Neural cell (in vitro differentiated cells): ENCODE measurements at regions not wholly inside any gene's neighbourhood (a gene's known extent, or its start where the extent isn't known, plus 50 kb on each side); places are given as distances from the start of the nearest gene placed in this dataset.

Source experiments
- H2AFZ ChIP-seq: fragments of 200-600, 300-800 bp; sonication (generic), shearing (Covaris generic); 2 replicates; pipeline ENCODE4 v1.6.0; 2014; ENCODE audit warnings: low read depth, mild to moderate bottlenecking, antibody characterized with exemption, low read length, moderate library complexity
- H3F3A ChIP-seq: fragments of 200-600 bp; shearing (Covaris generic); 2 replicates; pipeline ENCODE4 v1.6.1; 2016; ENCODE audit warnings: mild to moderate bottlenecking, moderate library complexity, mixed read lengths, antibody characterized with exemption, low read length; ENCODE audit not compliant: insufficient read depth, poor library complexity, severe bottlenecking
- H3K27ac ChIP-seq: fragments of 200-600, 300-800 bp; sonication (generic), shearing (Covaris generic); 2 replicates; pipeline ENCODE4 v1.5.1; 2014; ENCODE audit warnings: mild to moderate bottlenecking, low read length, moderate library complexity
- H3K27me3 ChIP-seq: fragments of 300-800, 200-600 bp; sonication (generic), shearing (Covaris generic); 2 replicates; pipeline ENCODE4 v1.6.0; 2014; ENCODE audit warnings: mild to moderate bottlenecking, low read depth, low read length, moderate library complexity; ENCODE audit not compliant: insufficient read depth
- H3K36me3 ChIP-seq: fragments of 300-800, 200-600 bp; sonication (generic), shearing (Covaris generic); 2 replicates; pipeline ENCODE4 v1.5.1; 2014; ENCODE audit warnings: mild to moderate bottlenecking, antibody characterized with exemption, low read length, moderate library complexity; ENCODE audit not compliant: insufficient read depth
- H3K4me2 ChIP-seq: fragments of 300-800, 200-600 bp; sonication (generic), shearing (Covaris generic); 2 replicates; pipeline ENCODE4 v1.6.0; 2014; ENCODE audit warnings: mild to moderate bottlenecking, low read length
- H3K4me3 ChIP-seq: fragments of 300-800, 200-600 bp; sonication (generic), shearing (Covaris generic); 2 replicates; pipeline ENCODE4 v1.5.1; 2014; ENCODE audit warnings: mild to moderate bottlenecking, low read length, moderate library complexity
- H3K79me2 ChIP-seq: fragments of 200-600 bp; shearing (Covaris generic); replicated peaks from 2 replicates; pipeline ENCODE4 v1.6.0; 2014; ENCODE audit warnings: mild to moderate bottlenecking, low read length, moderate library complexity; ENCODE audit not compliant: insufficient read depth
- H3K9ac ChIP-seq: fragments of 300-800, 200-600 bp; sonication (generic), shearing (Covaris generic); 2 replicates; pipeline ENCODE4 v1.6.1; 2016; ENCODE audit warnings: mild to moderate bottlenecking, low read length, mixed read lengths
- H3K9me2 ChIP-seq: fragments of 200-600 bp; shearing (Covaris generic); 2 replicates; pipeline ENCODE4 v1.6.1; 2016; ENCODE audit warnings: mild to moderate bottlenecking, low read length, mixed read lengths; ENCODE audit not compliant: insufficient read depth
- H3K9me3 ChIP-seq: fragments of 200-600, 300-800 bp; sonication (generic), shearing (Covaris generic); 2 replicates; pipeline ENCODE4 v1.6.1; 2016; ENCODE audit warnings: mild to moderate bottlenecking, mixed run types, low read length, moderate library complexity, mixed read lengths
- H4K20me1 ChIP-seq: fragments of 200-600 bp; shearing (Covaris generic); 2 replicates; pipeline ENCODE4 v1.6.1; 2016; ENCODE audit warnings: mild to moderate bottlenecking, mixed run types; ENCODE audit not compliant: insufficient read depth
- CTCF ChIP-seq: fragments of 450-650 bp; IDR thresholded peaks from 2 replicates; pipeline ENCODE4 v1.5.1; 2014; ENCODE audit warnings: antibody characterized with exemption, mild to moderate bottlenecking, moderate library complexity; ENCODE audit not compliant: poor library complexity, severe bottlenecking
- EP300 ChIP-seq: fragments of 450-650 bp; conservative IDR thresholded peaks from 2 replicates; pipeline ENCODE4 v1.6.1; 2014; ENCODE audit warnings: antibody characterized with exemption, mild to moderate bottlenecking, moderate library complexity; ENCODE audit not compliant: poor library complexity, severe bottlenecking
- EZH2 ChIP-seq: fragments of 200-600, 300-800 bp; shearing (Covaris generic), sonication (generic); IDR thresholded peaks from 2 replicates; pipeline ENCODE4 v1.6.1; 2014; ENCODE audit warnings: antibody characterized with exemption, low read length, borderline replicate concordance, mild to moderate bottlenecking; ENCODE audit not compliant: insufficient read depth, poor library complexity, severe bottlenecking
- MXI1 ChIP-seq: fragments of 450-650 bp; conservative IDR thresholded peaks from 2 replicates; pipeline ENCODE4 v1.6.1; 2014; ENCODE audit warnings: antibody characterized with exemption, mild to moderate bottlenecking; ENCODE audit not compliant: poor library complexity, severe bottlenecking
- POLR2AphosphoS5 ChIP-seq: IDR thresholded peaks from 2 replicates; pipeline ENCODE4 v1.6.1; 2012
- RAD21 ChIP-seq: fragments of 450-650 bp; conservative IDR thresholded peaks from 2 replicates; pipeline ENCODE4 v1.6.1; 2014; ENCODE audit warnings: antibody characterized with exemption, mild to moderate bottlenecking, moderate library complexity
- REST ChIP-seq: IDR thresholded peaks from 2 replicates; pipeline ENCODE4 v1.6.1; 2012; ENCODE audit warnings: borderline replicate concordance
- SMC3 ChIP-seq: fragments of 450-650 bp; conservative IDR thresholded peaks from 2 replicates; pipeline ENCODE4 v1.6.1; 2014; ENCODE audit warnings: antibody characterized with exemption, mild to moderate bottlenecking, moderate library complexity; ENCODE audit not compliant: poor library complexity
- TAF1 ChIP-seq: IDR thresholded peaks from 2 replicates; pipeline ENCODE4 v1.6.1; 2012; ENCODE audit warnings: low read depth

DNA sequence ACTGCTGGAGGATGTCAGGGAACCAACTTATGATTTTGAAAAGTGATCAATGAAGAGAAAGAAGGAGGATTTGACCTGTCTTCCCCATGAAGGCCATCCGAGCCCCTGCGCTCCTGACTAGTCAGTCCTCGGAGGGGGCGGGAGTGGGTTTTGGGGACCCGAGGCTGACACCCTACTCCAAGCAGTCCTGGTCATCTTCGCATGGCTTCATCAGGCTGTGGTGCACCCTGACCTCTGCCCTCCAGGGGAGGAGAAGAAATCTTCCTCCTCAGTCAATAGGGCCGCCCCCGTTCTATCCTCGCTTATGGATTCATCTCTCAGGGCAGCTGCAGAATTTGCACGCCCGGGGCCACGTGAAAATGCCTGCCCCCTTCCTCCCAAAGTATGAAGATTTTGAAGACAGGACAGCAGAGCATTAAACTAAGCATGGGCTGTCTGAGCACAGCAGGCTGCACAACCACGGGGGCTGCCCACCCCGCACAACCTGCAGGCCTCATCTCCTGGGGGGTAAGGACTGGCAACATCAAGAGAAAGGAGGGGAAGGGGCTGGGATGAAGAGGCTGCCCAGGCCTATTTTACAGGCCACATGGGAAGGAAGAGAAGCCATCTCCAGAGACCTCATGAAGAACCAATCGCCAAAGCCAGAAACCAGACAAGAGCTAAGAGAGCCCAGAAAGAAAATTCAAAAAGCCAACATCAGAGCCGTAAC lies 138.1 kb upstream of the PHACTR3 start:
- Histone ChIP-seq H2AFZ (no peak overlapping the region), H3K4me2 (no peak overlapping the region), H4K20me1 (no peaks in the 10 kb centered on the region), H3K36me3 (no peaks in the 10 kb centered on the region), H3K4me3 (no peak overlapping the region), H3K27me3 (no peaks in the 10 kb centered on the region), H3K9me3 (no peaks in the 10 kb centered on the region), H3K79me2 (no peaks in the 10 kb centered on the region), H3K9me2 (no peaks in the 10 kb centered on the region), H3K9ac (no peak overlapping the region), H3K27ac (no peak overlapping the region), H3F3A (no peaks in the 10 kb centered on the region)
- TF ChIP-seq REST (no peak), EP300 (no peak), EZH2 (no peak), POLR2AphosphoS5 (no peak), MXI1 (no peak)

DNA sequence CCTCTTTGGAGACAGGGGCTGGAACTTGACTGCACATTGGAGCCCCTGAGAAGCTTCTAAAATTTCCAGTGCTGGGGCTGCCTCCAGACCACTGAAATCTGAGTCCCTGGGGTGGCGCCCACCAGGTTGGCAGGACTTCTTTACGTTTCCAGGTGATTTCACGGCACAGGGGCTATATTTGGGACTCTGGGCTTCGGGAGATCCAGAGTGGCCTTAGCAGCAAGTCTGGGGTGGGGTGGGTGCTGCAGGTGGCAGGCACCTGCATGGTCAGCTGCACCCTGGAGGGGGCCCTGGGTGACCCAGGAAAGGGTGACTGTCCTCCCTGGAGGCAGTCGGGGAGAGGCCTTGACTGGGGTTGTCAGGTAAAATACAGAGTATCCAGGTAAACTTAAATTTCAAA lies 135.5 kb upstream of the PHACTR3 start:
- Histone ChIP-seq H3K79me2 (no peaks in the 10 kb centered on the region), H3K4me3 (no peak overlapping the region), H3K9me2 (no peaks in the 10 kb centered on the region), H3F3A (no peaks in the 10 kb centered on the region), H3K9me3 (no peaks in the 10 kb centered on the region), H3K4me2 (no peak overlapping the region), H3K36me3 (no peaks in the 10 kb centered on the region), H2AFZ (no peak overlapping the region), H3K27me3 (no peaks in the 10 kb centered on the region), H4K20me1 (no peaks in the 10 kb centered on the region), H3K27ac (no peak overlapping the region), H3K9ac (no peak overlapping the region)
- no peak for TF ChIP-seq RAD21
- TF ChIP-seq CTCF: no peak
- no peak for TF ChIP-seq EP300
- no peak for TF ChIP-seq POLR2AphosphoS5
- no peak for TF ChIP-seq EZH2
- no peak for TF ChIP-seq REST
- TF ChIP-seq SMC3: no peak
- TF ChIP-seq TAF1: no peak
- TF ChIP-seq MXI1: no peak
